Epithelial cell of proximal tubule (primary cell): ENCODE measurements at regions not wholly inside any gene's neighbourhood (a gene's known extent, or its start where the extent isn't known, plus 50 kb on each side); places are given as distances from the start of the nearest gene placed in this dataset.
"Not testable (repeated sequence)": the region's sequence is repeated elsewhere in the genome, so short reads cannot be mapped to it uniquely, and the experiment has no call there.

Experiments
- DNase-seq: peaks from one replicate; pipeline ENCODE4 v3.0.0-alpha.2; 2011; ENCODE audit warnings: low read depth
- H3K4me3 ChIP-seq: 2 replicates; pipeline ENCODE4 v1.5.1; 2011; ENCODE audit warnings: low read depth, mild to moderate bottlenecking, low read length
- CTCF ChIP-seq: conservative IDR thresholded peaks from 2 replicates; pipeline ENCODE4 v1.5.1; 2012; ENCODE audit warnings: low read depth, mild to moderate bottlenecking, low read length

DNA sequence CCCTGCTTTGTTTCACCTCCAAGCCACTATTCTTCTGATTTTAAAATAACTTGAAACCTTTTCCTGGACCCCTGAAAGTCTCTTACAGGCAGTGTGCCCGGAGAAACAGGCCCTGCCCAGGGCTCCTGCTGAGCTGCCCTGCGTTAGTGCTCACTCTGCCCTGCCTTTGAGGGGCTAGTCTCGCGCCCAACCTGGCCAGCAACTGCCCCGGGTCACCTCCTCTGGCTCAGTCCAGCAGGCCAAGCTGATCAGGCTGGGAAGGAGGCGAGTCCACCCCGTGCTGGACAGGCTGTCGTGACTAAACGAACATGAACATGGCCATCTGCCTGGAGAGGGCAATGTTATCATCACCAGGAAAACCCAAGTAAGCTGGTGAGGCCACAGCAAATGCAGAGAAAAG lies 245.4 kb downstream of the ANKRD60 start:
- H3K4me3 ChIP-seq, result no peak overlapping the region
- no peak for TF ChIP-seq CTCF
- no peak for DNase-seq

DNA sequence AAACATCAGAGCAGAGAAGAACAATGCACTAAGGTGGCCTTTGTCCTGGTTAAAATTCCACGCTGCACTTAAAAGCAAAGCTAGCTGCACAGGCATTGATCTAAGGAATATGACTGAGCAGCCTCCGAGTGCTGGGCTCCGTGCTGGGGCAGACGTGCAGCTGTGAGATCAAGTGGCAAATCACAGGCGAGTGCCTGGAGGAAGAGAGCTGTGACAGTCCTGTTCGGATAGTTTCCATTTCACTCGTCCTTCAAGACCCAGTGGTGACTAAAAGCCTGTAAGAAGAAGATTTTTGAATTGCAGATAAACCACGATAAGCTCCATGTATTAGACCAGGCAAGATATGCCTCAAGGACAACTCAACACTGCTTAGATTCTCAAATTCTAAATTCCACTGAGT lies 247.9 kb downstream of the ANKRD60 start:
- DNase-seq, result no peak
- H3K4me3 ChIP-seq, result no peak overlapping the region
- TF ChIP-seq CTCF, result no peak

DNA sequence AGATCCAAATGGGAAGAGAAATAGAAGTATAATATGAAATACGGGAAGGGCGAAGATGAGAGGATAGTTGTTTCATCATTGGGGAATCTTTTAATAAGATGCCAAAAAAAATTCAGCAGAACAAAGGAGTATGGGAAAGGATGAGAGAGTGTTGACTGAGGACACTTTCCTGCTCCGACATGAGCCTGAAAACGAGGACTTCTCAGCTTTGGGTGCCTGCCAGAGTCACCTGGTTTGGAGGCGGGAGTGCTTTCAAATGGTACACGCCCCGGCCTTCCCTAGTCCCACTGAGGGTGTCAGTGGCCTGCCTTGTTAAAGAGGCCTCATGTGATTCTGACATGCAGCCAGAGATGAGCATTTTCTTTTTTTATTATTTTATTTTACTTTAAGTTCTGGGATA lies 250.9 kb downstream of the ANKRD60 start:
- H3K4me3 ChIP-seq, result no peak overlapping the region
- TF ChIP-seq CTCF, result no peak
- DNase-seq, result no peak

GRCh38 chr20:57977141-57977540 lies 251.3 kb downstream of the ANKRD60 start:
- no peak for TF ChIP-seq CTCF
- no peak for DNase-seq
- H3K4me3 ChIP-seq, result no peak overlapping the region

DNA sequence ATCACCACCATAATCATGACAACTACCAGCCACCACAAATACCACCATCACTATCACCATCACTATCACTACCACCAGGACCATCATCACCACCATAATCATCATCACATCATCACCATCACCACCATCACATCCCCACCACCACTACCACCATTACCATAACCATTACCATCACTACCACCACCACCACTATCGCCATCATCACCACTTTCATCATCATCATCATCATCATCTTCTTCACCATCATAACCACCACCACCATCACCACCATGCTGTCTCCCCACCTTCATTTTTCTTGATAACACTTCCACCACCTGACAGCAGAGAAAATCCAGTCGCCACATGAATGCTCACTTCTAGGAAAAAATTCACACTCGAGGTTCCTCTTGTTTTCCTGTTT lies 253.6 kb downstream of the ANKRD60 start:
- TF ChIP-seq CTCF, result no peak
- no peak overlapping the region for H3K4me3 ChIP-seq
- no peak for DNase-seq

GRCh38 chr20:57973886-57974285 lies 254.6 kb downstream of the ANKRD60 start:
- no peak overlapping the region for H3K4me3 ChIP-seq
- DNase-seq, result no peak
- no peak for TF ChIP-seq CTCF

DNA sequence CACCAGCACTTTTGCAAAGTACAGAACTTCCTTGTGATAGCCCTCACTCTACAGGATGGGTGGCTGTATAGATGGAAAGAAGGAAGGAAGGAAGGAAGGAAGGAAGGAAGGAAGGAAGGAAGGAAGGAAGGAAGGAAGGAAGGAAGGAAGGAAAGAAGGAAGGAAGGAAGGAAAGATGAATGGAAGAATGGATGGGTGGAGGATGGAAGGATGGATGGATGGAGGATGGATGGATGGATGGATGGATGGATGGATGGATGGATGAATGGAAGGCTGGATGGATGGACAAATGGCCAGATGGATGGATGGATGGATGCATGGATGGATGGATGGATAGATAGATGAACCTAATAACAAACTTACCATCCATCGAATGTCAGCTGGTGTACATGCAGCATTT lies 256.9 kb downstream of the ANKRD60 start:
- not testable (repeated sequence) for H3K4me3 ChIP-seq, DNase-seq

DNA sequence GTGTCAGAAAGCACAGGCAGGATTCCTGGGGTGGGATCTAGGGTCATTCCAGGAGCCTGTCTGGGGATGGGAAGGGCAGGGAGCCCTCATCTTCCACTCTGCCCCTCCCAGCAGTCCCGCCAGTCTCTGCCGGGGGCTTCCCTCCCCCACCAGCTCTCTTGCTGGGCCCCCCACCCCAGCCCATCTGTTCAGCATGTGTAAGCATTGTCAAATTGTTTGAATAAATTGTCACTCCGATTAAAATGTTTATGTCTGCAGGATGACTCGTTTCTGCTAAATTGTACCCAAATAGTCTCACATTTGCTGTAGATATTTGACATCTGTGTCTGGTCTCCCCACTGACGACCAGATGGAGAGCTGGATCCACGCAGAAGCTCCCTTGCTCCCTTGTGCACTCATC lies 257.6 kb downstream of the ANKRD60 start:
- no peak for DNase-seq
- no peak for TF ChIP-seq CTCF

More for the DNA sequence above, 257.6 kb downstream of the ANKRD60 start:
- no peak overlapping the region for H3K4me3 ChIP-seq
